ENCODE measurements at regions not wholly inside any gene's neighbourhood (a gene's known extent, or its start where the extent isn't known, plus 50 kb on each side); places are given as distances from the start of the nearest gene placed in this dataset.

DNA sequence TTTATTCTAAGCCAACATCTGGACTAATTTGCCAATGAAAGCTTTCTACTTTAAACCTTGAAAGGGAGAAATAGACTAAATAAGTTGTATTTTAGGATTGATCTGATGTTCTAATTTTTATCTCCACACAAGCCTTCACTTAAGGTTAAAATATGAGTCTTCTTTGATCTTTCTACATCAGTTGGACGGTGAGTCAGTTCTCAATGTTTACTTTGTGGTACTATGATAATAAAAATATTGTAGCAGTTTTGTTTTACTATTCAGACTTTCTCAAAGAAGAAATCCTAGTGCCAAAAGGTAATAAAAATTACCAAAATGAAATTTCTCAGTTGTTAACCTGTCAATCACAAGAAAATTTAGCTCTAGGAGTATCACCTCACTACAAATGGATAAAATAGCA is 203.5 kb upstream of the RGMB start:
- TF ChIP-seq, protein P1, sequence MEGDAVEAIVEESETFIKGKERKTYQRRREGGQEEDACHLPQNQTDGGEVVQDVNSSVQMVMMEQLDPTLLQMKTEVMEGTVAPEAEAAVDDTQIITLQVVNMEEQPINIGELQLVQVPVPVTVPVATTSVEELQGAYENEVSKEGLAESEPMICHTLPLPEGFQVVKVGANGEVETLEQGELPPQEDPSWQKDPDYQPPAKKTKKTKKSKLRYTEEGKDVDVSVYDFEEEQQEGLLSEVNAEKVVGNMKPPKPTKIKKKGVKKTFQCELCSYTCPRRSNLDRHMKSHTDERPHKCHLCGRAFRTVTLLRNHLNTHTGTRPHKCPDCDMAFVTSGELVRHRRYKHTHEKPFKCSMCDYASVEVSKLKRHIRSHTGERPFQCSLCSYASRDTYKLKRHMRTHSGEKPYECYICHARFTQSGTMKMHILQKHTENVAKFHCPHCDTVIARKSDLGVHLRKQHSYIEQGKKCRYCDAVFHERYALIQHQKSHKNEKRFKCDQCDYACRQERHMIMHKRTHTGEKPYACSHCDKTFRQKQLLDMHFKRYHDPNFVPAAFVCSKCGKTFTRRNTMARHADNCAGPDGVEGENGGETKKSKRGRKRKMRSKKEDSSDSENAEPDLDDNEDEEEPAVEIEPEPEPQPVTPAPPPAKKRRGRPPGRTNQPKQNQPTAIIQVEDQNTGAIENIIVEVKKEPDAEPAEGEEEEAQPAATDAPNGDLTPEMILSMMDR (IDR thresholded peaks at IDR 0.05): no peak
- no peak for TF ChIP-seq POLR2A (IDR thresholded peaks at IDR 0.05)
